CD4-positive, alpha-beta T cell (primary cell): ENCODE measurements at regions not wholly inside any gene's neighbourhood (a gene's known extent, or its start where the extent isn't known, plus 50 kb on each side); places are given as distances from the start of the nearest gene placed in this dataset.

Source experiments
- ATAC-seq: fragments of 200-7000 bp; cut with Tn5 transposase; one replicate; pipeline ENCODE4 v1.10.0; 2022; ENCODE audit warnings: mild to moderate bottlenecking; ENCODE audit not compliant: poor library complexity
- CTCF ChIA-PET: fragments of 350-600 bp; sonication (Branson Sonifier 250); formaldehyde crosslinking; loops from one replicate; lab custom pipeline; 2021; ENCODE audit warnings: antibody characterized with exemption, inconsistent platforms; lab: Charles Lee
- POLR2A ChIA-PET: fragments of 350-600 bp; sonication (Branson Sonifier 250); formaldehyde crosslinking; loops from one replicate; lab custom pipeline; 2021; ENCODE audit warnings: antibody characterized with exemption, inconsistent platforms; lab: Charles Lee
- DNase-seq, 14 experiments: peaks; one replicate each; pipeline ENCODE4 v3.0.0-alpha.2; 2013 to 2020; ENCODE audit warnings: mixed read lengths in 2 of 14
- H3K27ac ChIP-seq, 2 donors: one replicate each; pipeline versions ENCODE4 v1.5.1 to v1.7.0; 2013; ENCODE audit warnings: low read length in 2 of 2, low read depth in 1 of 2, mild to moderate bottlenecking in 1 of 2
- H3K27me3 ChIP-seq, 2 experiments: 1 replicate in 1 of 2; 2 replicates in 1 of 2; pipeline versions ENCODE4 v1.6.1 to v1.7.0; 2013; ENCODE audit warnings: low read length in 2 of 2, control low read depth in 1 of 2, mild to moderate bottlenecking in 1 of 2, moderate library complexity in 1 of 2; ENCODE audit not compliant: insufficient read depth in 2 of 2, control insufficient read depth in 1 of 2
- H3K36me3 ChIP-seq: one replicate; pipeline ENCODE4 v1.6.1; 2013; ENCODE audit warnings: low read length, control low read depth; ENCODE audit not compliant: insufficient read depth
- H3K4me1 ChIP-seq: one replicate; pipeline ENCODE4 v1.6.1; 2013; ENCODE audit warnings: low read length, control low read depth; ENCODE audit not compliant: insufficient read depth
- H3K4me3 ChIP-seq: one replicate; pipeline ENCODE4 v1.5.1; 2013; ENCODE audit warnings: mild to moderate bottlenecking, low read length, moderate library complexity
- H3K9me3 ChIP-seq, 2 experiments: 1 replicate in 1 of 2; 2 replicates in 1 of 2; pipeline versions ENCODE4 v1.6.1 to v1.7.0; 2013; ENCODE audit warnings: low read length in 2 of 2, mild to moderate bottlenecking in 2 of 2, control low read depth in 1 of 2, moderate library complexity in 1 of 2; ENCODE audit not compliant: control insufficient read depth in 1 of 2, insufficient read depth in 1 of 2
- H3K27ac Mint-ChIP-seq: one replicate; pipeline ENCODE4 v1.8.0; 2020; ENCODE audit warnings: mixed read lengths
- H3K27me3 Mint-ChIP-seq: one replicate; pipeline ENCODE4 v1.8.0; 2021; ENCODE audit warnings: mixed read lengths
- H3K36me3 Mint-ChIP-seq: one replicate; pipeline ENCODE4 v1.8.0; 2021; ENCODE audit warnings: low read depth, mixed read lengths
- H3K4me1 Mint-ChIP-seq: one replicate; pipeline ENCODE4 v1.8.0; 2021; ENCODE audit warnings: low read depth, mixed read lengths
- H3K4me3 Mint-ChIP-seq: one replicate; pipeline ENCODE4 v1.8.0; 2020; ENCODE audit warnings: mild to moderate bottlenecking, mixed read lengths
- H3K9me3 Mint-ChIP-seq: one replicate; pipeline ENCODE4 v1.8.0; 2020; ENCODE audit warnings: mixed read lengths
- CTCF ChIP-seq: fragments of 200-600 bp; IDR thresholded peaks from one replicate; pipeline ENCODE4 v1.8.0; 2022; ENCODE audit warnings: antibody characterized with exemption, mild to moderate bottlenecking
- intact Hi-C, 2 experiments: fragments of 100-400 bp; cut with DNase I in 1 of 2; cut with micrococcal nuclease in 1 of 2; formaldehyde crosslinking; loops; one replicate each; pipeline versions ENCODE4 v1.15.1 to v1.9.0; 2023 to 2025; cut with DNase I, micrococcal nuclease

GRCh38 chr2:12031866-12032265 lies 285.4 kb downstream of the LPIN1 start:
- Histone ChIP-seq H3K9me3 (no peaks in the 10 kb centered on the region), H3K27ac (no peak overlapping the region), H3K4me3 (no peak overlapping the region), H3K27me3 (no peaks in the 10 kb centered on the region), H3K36me3 (no peaks in the 10 kb centered on the region), H3K4me1 (peaks cover 15% of the 10 kb centered on the region)
- peaks cover 29% of the 10 kb centered on the region for H3K4me1 Mint-ChIP-seq
- ATAC-seq (no peak), DNase-seq (no peak)
- H3K4me3 Mint-ChIP-seq: no peak overlapping the region
- H3K27ac Mint-ChIP-seq: no peak overlapping the region
- no peak for TF ChIP-seq CTCF
- ChIA-PET CTCF (no interaction called here), POLR2A (interaction anchor here (4.8 kb wide), 1 partner anchor 13 kb away, joined by 39 read pairs; no protein-coding TSS in a partner anchor)
- no peaks in the 10 kb centered on the region for H3K9me3 Mint-ChIP-seq
- H3K36me3 Mint-ChIP-seq: no peaks in the 10 kb centered on the region
- no peaks in the 10 kb centered on the region for H3K27me3 Mint-ChIP-seq
- intact Hi-C loops: no loop called here

DNA sequence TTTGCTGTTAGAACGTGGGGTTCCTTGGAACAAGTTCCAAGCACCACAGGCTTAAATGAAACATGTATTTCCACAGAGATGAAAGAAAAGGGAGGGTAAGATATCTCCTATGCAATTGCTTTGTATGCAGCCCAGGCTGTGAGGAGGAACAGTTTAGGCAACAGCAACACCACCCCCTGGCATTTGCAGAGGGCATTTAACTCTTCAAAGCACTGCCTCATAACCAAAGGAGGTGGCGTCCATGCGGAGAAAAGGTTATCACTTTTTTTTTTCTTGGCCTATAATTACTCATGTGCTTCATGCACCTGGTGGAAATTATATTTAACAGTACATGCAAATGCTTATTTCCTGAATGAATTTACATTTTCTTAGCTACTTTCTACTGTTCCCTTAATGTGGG lies 286.0 kb downstream of the LPIN1 start:
- ATAC-seq: no peak
- no peak overlapping the region for H3K4me3 Mint-ChIP-seq
- no peak overlapping the region for H3K27ac Mint-ChIP-seq
- intact Hi-C loops: no loop called here
- H3K9me3 Mint-ChIP-seq: no peaks in the 10 kb centered on the region
- no peaks in the 10 kb centered on the region for H3K36me3 Mint-ChIP-seq
- H3K27me3 Mint-ChIP-seq: no peaks in the 10 kb centered on the region
- Histone ChIP-seq H3K27ac (no peak overlapping the region), H3K36me3 (no peaks in the 10 kb centered on the region), H3K4me1 (peaks cover 20% of the 10 kb centered on the region), H3K27me3 (no peaks in the 10 kb centered on the region), H3K9me3 (no peaks in the 10 kb centered on the region), H3K4me3 (no peak overlapping the region)
- no peak for TF ChIP-seq CTCF
- peaks cover 34% of the 10 kb centered on the region for H3K4me1 Mint-ChIP-seq
- DNase-seq: no peak
- ChIA-PET POLR2A (interaction anchor here (0.6 to 4.8 kb wide), 2 partner anchors 12 to 821 kb away, joined by 3 to 39 read pairs; no protein-coding TSS in a partner anchor), CTCF (interaction anchor here (0.5 kb wide), 1 partner anchor 10 kb away, joined by 4 read pairs; no protein-coding TSS in a partner anchor)

- Mint-ChIP-seq H3K27ac (no peak overlapping the region), H3K4me1 (peaks cover 39% of the 10 kb centered on the region), H3K27me3 (no peaks in the 10 kb centered on the region), H3K4me3 (no peak overlapping the region), H3K9me3 (no peaks in the 10 kb centered on the region), H3K36me3 (no peaks in the 10 kb centered on the region)
- no peaks in the 10 kb centered on the region for H3K27me3 ChIP-seq
- no peak overlapping the region for H3K4me3 ChIP-seq
- H3K4me1 ChIP-seq: peaks cover 24% of the 10 kb centered on the region
- DNase-seq (no peak), ATAC-seq (no peak)
- H3K36me3 ChIP-seq: no peaks in the 10 kb centered on the region
- H3K27ac ChIP-seq: no peak overlapping the region
- CTCF ChIA-PET: interaction anchor here (0.5 kb wide), 1 partner anchor 10 kb away, joined by 4 read pairs; no protein-coding TSS in a partner anchor
- no peak for TF ChIP-seq CTCF
- POLR2A ChIA-PET: interaction anchor here (0.6 to 4.8 kb wide), 2 partner anchors 12 to 820 kb away, joined by 3 to 39 read pairs; no protein-coding TSS in a partner anchor
- intact Hi-C loops: no loop called here
- no peaks in the 10 kb centered on the region for H3K9me3 ChIP-seq
These were observed 286.5 kb downstream of the LPIN1 start for GRCh38 chr2:12032975-12033374.
